ENCODE measurements at regions not wholly inside any gene's neighbourhood (a gene's known extent, or its start where the extent isn't known, plus 50 kb on each side); places are given as distances from the start of the nearest gene placed in this dataset.

- TF ChIP-seq POLR2A (IDR thresholded peaks at IDR 0.05) (no peak), CTCF (IDR thresholded peaks at IDR 0.05) (no peak), EP300 (IDR thresholded peaks at IDR 0.05) (no peak)
These were observed 303.0 kb upstream of the RTL1 start for GRCh38 chr14:101206556-101206955.

Data from suprapubic skin (tissue), 3 donors.